PC-3 (cell line): ENCODE measurements at regions not wholly inside any gene's neighbourhood (a gene's known extent, or its start where the extent isn't known, plus 50 kb on each side); places are given as distances from the start of the nearest gene placed in this dataset.

Experiments
- ATAC-seq: fragments of 200-7000 bp; cut with Tn5 transposase; 2 replicates; pipeline ENCODE4 v1.9.1; 2020; ENCODE audit warnings: mild to moderate bottlenecking, moderate library complexity
- BruUV-seq: library from RNA; stranded (reverse); fragments of 400-500 nt; replicated peaks from 2 replicates; lab custom pipeline; 2021; lab: Mats Ljungman, UMichigan
- CTCF ChIA-PET: fragments of 300-600 bp; sonication (Branson Sonifier 250); formaldehyde crosslinking; loops from one replicate; lab custom pipeline; 2022; ENCODE audit warnings: antibody characterized with exemption; lab: Charles Lee
- POLR2A ChIA-PET: fragments of 300-600 bp; sonication (Branson Sonifier 250); formaldehyde crosslinking; loops from one replicate; lab custom pipeline; 2022; ENCODE audit warnings: antibody characterized with exemption; ENCODE audit not compliant: unreplicated experiment; lab: Charles Lee
- DNase-seq: peaks from one replicate; pipeline ENCODE4 v3.0.0-alpha.2; 2015
- H2AFZ ChIP-seq: fragments of 300-600 bp; sonication (generic); 2 replicates; pipeline ENCODE4 v1.6.0; 2016; ENCODE audit warnings: antibody characterized with exemption, low read length
- H3F3A ChIP-seq: fragments of 300-600 bp; sonication (generic); one replicate; pipeline ENCODE4 v1.6.0; 2017; ENCODE audit warnings: antibody characterized with exemption, low read length, control low read depth, mild to moderate bottlenecking; ENCODE audit not compliant: unreplicated experiment
- H3K27ac ChIP-seq: fragments of 300-600 bp; sonication (generic); 2 replicates; pipeline ENCODE4 v1.5.1; 2016; ENCODE audit warnings: mild to moderate bottlenecking, low read length
- H3K27me3 ChIP-seq: fragments of 300-600 bp; sonication (generic); 2 replicates; pipeline ENCODE4 v1.6.1; 2016; ENCODE audit warnings: low read length, mixed read lengths
- H3K36me3 ChIP-seq: fragments of 300-600 bp; sonication (generic); 2 replicates; pipeline ENCODE4 v1.6.1; 2016; ENCODE audit warnings: low read depth, mixed run types, low read length, mixed read lengths
- H3K4me1 ChIP-seq: fragments of 300-600 bp; sonication (generic); 2 replicates; pipeline ENCODE4 v1.5.1; 2016; ENCODE audit warnings: low read length; ENCODE audit not compliant: insufficient read depth
- H3K4me2 ChIP-seq: fragments of 300-600 bp; sonication (generic); 2 replicates; pipeline ENCODE4 v1.6.0; 2016; ENCODE audit warnings: low read length
- H3K4me3 ChIP-seq: fragments of 300-600 bp; sonication (generic); 2 replicates; pipeline ENCODE4 v1.5.1; 2016; ENCODE audit warnings: mild to moderate bottlenecking, low read length, mixed read lengths
- H3K79me2 ChIP-seq: fragments of 300-600 bp; sonication (generic); 2 replicates; pipeline ENCODE4 v1.6.1; 2017; ENCODE audit warnings: low read length, mixed read lengths
- H3K9ac ChIP-seq: fragments of 300-600 bp; sonication (generic); 2 replicates; pipeline ENCODE4 v1.6.0; 2016; ENCODE audit warnings: mild to moderate bottlenecking, low read length
- H3K9me2 ChIP-seq: fragments of 300-600 bp; sonication (generic); replicated peaks from 2 replicates; pipeline ENCODE4 v1.6.1; 2016; ENCODE audit warnings: mixed run types, low read length, mixed read lengths
- H3K9me3 ChIP-seq: fragments of 300-600 bp; sonication (generic); 2 replicates; pipeline ENCODE4 v1.6.1; 2016; ENCODE audit warnings: low read length, mixed read lengths
- H4K20me1 ChIP-seq: fragments of 300-600 bp; sonication (generic); 2 replicates; pipeline ENCODE4 v1.6.1; 2016; ENCODE audit warnings: low read length, mixed read lengths
- CTCF ChIP-seq: fragments of 300-600 bp; sonication (generic); conservative IDR thresholded peaks from 2 replicates; pipeline ENCODE4 v1.5.1; 2017; ENCODE audit warnings: antibody characterized with exemption, low read depth, mild to moderate bottlenecking, low read length
- EZH2 ChIP-seq: fragments of 300-600 bp; sonication (generic); IDR thresholded peaks from one replicate; pipeline ENCODE4 v1.6.1; 2017; ENCODE audit warnings: antibody characterized with exemption, mild to moderate bottlenecking, low read length; ENCODE audit not compliant: unreplicated experiment
- EZH2phosphoT487 ChIP-seq: fragments of 300-600 bp; sonication (generic); IDR thresholded peaks from 2 replicates; pipeline ENCODE4 v1.6.1; 2018; ENCODE audit warnings: mild to moderate bottlenecking, antibody characterized with exemption, low read length, borderline replicate concordance
- intact Hi-C: fragments of 100-400 bp; cut with micrococcal nuclease; formaldehyde crosslinking; loops from 2 replicates; pipeline ENCODE4 v1.9.0; 2023

- peaks cover 21% of the 10 kb centered on the region for H3K27me3 ChIP-seq
- ATAC-seq (no peak), DNase-seq (no peak)
- H3K27ac ChIP-seq, result no peak overlapping the region
- no peak for TF ChIP-seq CTCF
- TF ChIP-seq EZH2, result no peak
- TF ChIP-seq EZH2phosphoT487, result no peak
- H3K4me2 ChIP-seq, result no peak overlapping the region
- H3K79me2 ChIP-seq, result no peaks in the 10 kb centered on the region
- no TSS peak for BruUV-seq
- CTCF ChIA-PET, result no interaction called here
- no peaks in the 10 kb centered on the region for H3K9me2 ChIP-seq
- H4K20me1 ChIP-seq, result no peaks in the 10 kb centered on the region
- H3K4me1 ChIP-seq, result no peaks in the 10 kb centered on the region
- POLR2A ChIA-PET, result no interaction called here
- no peak overlapping the region for H3K9ac ChIP-seq
- no peaks in the 10 kb centered on the region for H3K9me3 ChIP-seq
- no peak overlapping the region for H3K4me3 ChIP-seq
- intact Hi-C loops, result no loop called here
- H2AFZ ChIP-seq, result no peak overlapping the region
- H3F3A ChIP-seq, result no peaks in the 10 kb centered on the region
- no peaks in the 10 kb centered on the region for H3K36me3 ChIP-seq
Measured at GRCh38 chr4:110754716-110755115, 131.8 kb upstream of the PITX2 start.

- no peak overlapping the region for H3K9ac ChIP-seq
- H3K4me2 ChIP-seq, result no peak overlapping the region
- H3K79me2 ChIP-seq, result no peaks in the 10 kb centered on the region
- ChIA-PET CTCF (no interaction called here), POLR2A (no interaction called here)
- H4K20me1 ChIP-seq, result no peaks in the 10 kb centered on the region
- no peaks in the 10 kb centered on the region for H3K4me1 ChIP-seq
- H3K36me3 ChIP-seq, result no peaks in the 10 kb centered on the region
- H3K9me2 ChIP-seq, result no peaks in the 10 kb centered on the region
- H2AFZ ChIP-seq, result no peak overlapping the region
- TF ChIP-seq CTCF, result no peak
- TF ChIP-seq EZH2phosphoT487, result no peak
- TF ChIP-seq EZH2, result no peak
- no peaks in the 10 kb centered on the region for H3F3A ChIP-seq
- no peaks in the 10 kb centered on the region for H3K9me3 ChIP-seq
- H3K4me3 ChIP-seq, result no peak overlapping the region
- peaks cover 17% of the 10 kb centered on the region for H3K27me3 ChIP-seq
- intact Hi-C loops, result no loop called here
- DNase-seq (no peak), ATAC-seq (no peak)
- BruUV-seq, result no TSS peak
- no peak overlapping the region for H3K27ac ChIP-seq
Measured at GRCh38 chr4:110769578-110769977, 146.7 kb upstream of the PITX2 start.

GRCh38 chr4:110770353-110770752 lies 147.5 kb upstream of the PITX2 start:
- H3K9ac ChIP-seq, result no peak overlapping the region
- BruUV-seq, result no TSS peak
- POLR2A ChIA-PET, result no interaction called here

More at GRCh38 chr4:110770353-110770752, 147.5 kb upstream of the PITX2 start:
- Histone ChIP-seq H3K79me2 (no peaks in the 10 kb centered on the region), H3K4me1 (no peaks in the 10 kb centered on the region), H4K20me1 (no peaks in the 10 kb centered on the region), H3K9me3 (no peaks in the 10 kb centered on the region), H3K9me2 (no peaks in the 10 kb centered on the region), H3F3A (no peaks in the 10 kb centered on the region), H2AFZ (no peak overlapping the region), H3K27me3 (peaks cover 18% of the 10 kb centered on the region), H3K4me2 (no peak overlapping the region), H3K27ac (no peak overlapping the region), H3K36me3 (no peaks in the 10 kb centered on the region), H3K4me3 (no peak overlapping the region)
- DNase-seq (no peak), ATAC-seq (no peak)
- CTCF ChIA-PET, result no interaction called here
- intact Hi-C loops, result no loop called here
- TF ChIP-seq EZH2 (no peak), EZH2phosphoT487 (no peak), CTCF (no peak)
